ENCODE measurements at regions not wholly inside any gene's neighbourhood (a gene's known extent, or its start where the extent isn't known, plus 50 kb on each side); places are given as distances from the start of the nearest gene placed in this dataset.

DNA sequence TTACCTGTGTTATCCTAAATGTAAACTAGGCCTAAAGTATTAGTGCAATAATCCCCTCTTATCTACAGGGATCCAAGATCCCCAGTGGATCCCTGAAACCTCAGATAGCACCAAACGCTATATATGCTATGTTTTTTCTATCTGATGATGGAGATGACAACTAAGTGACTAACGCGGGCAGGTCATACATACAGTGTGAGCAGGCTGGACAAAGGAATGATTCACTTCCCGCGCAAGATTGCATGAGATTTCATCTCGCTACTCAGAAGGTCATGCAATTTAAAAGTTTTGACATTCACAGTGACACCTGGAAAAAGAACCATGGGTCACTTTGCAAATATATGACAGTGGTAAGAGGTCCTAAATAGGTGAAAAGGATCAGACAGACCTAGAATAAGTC is 875.9 kb downstream of the HACE1 start:
- no peaks in the 10 kb centered on the region for H3K79me2 ChIP-seq (ENCODE audit: insufficient read depth, low read length)
- no peaks in the 10 kb centered on the region for H4K20me1 ChIP-seq (ENCODE audit: low read depth, low read length)
- no peak overlapping the region for H3K27ac ChIP-seq (ENCODE audit: low read depth, low read length)
- H3F3A ChIP-seq (ENCODE audit: insufficient read depth) = no peaks in the 10 kb centered on the region
- no peaks in the 10 kb centered on the region for H3K9me3 ChIP-seq (ENCODE audit: insufficient read depth, low read length)
- no peak overlapping the region for H3K9ac ChIP-seq (ENCODE audit: low read length)
- H3K4me3 ChIP-seq (ENCODE audit: insufficient read depth, low read length, poor library complexity, severe bottlenecking) = no peak overlapping the region
- H3K9me2 ChIP-seq (replicated peaks; ENCODE audit: insufficient read depth, low read length) = no peaks in the 10 kb centered on the region
- H3K4me2 ChIP-seq (ENCODE audit: low read depth, low read length, poor library complexity, severe bottlenecking) = no peak overlapping the region
- no peaks in the 10 kb centered on the region for H3K36me3 ChIP-seq (ENCODE audit: low read length)
- no peak overlapping the region for H2AFZ ChIP-seq (ENCODE audit: low read depth, low read length, severe bottlenecking)
- no peaks in the 10 kb centered on the region for H3K27me3 ChIP-seq (ENCODE audit: low read length)
- TF ChIP-seq EZH2phosphoT487 (conservative IDR thresholded peaks at IDR 0.05; ENCODE audit: low read length) = no peak
- TF ChIP-seq, protein P1, sequence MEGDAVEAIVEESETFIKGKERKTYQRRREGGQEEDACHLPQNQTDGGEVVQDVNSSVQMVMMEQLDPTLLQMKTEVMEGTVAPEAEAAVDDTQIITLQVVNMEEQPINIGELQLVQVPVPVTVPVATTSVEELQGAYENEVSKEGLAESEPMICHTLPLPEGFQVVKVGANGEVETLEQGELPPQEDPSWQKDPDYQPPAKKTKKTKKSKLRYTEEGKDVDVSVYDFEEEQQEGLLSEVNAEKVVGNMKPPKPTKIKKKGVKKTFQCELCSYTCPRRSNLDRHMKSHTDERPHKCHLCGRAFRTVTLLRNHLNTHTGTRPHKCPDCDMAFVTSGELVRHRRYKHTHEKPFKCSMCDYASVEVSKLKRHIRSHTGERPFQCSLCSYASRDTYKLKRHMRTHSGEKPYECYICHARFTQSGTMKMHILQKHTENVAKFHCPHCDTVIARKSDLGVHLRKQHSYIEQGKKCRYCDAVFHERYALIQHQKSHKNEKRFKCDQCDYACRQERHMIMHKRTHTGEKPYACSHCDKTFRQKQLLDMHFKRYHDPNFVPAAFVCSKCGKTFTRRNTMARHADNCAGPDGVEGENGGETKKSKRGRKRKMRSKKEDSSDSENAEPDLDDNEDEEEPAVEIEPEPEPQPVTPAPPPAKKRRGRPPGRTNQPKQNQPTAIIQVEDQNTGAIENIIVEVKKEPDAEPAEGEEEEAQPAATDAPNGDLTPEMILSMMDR (IDR thresholded peaks at IDR 0.05; ENCODE audit: insufficient read depth, low read length, poor library complexity, severe bottlenecking) = no peak

DNA sequence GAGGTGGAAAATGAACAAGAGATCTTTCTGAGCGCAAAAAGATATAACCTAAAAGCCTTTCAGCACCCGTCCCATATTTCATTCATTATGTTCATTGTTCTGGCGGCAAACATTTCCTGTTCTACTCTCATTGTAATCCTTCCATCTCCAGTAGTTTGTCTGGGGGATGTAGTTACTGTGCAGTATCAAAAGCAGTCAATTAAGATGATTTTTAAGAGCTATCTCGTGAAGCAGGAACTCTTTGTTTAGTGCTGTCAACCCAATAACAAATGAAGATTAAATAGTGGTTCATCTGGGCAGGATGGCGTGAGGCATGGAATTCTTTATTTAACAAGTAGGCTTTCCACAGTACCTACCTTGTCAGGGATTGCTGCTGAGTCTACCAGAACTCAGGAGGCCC is 876.7 kb downstream of the HACE1 start:
- Histone ChIP-seq H4K20me1 (ENCODE audit: low read depth, low read length) (no peaks in the 10 kb centered on the region), H3K9ac (ENCODE audit: low read length) (no peak overlapping the region), H3K79me2 (ENCODE audit: insufficient read depth, low read length) (no peaks in the 10 kb centered on the region), H3K27ac (ENCODE audit: low read depth, low read length) (no peak overlapping the region), H3K27me3 (ENCODE audit: low read length) (no peaks in the 10 kb centered on the region), H3F3A (ENCODE audit: insufficient read depth) (no peaks in the 10 kb centered on the region), H3K4me2 (ENCODE audit: low read depth, low read length, poor library complexity, severe bottlenecking) (no peak overlapping the region), H3K36me3 (ENCODE audit: low read length) (no peaks in the 10 kb centered on the region), H3K9me3 (ENCODE audit: insufficient read depth, low read length) (no peaks in the 10 kb centered on the region), H2AFZ (ENCODE audit: low read depth, low read length, severe bottlenecking) (no peak overlapping the region), H3K9me2 (replicated peaks; ENCODE audit: insufficient read depth, low read length) (no peaks in the 10 kb centered on the region), H3K4me3 (ENCODE audit: insufficient read depth, low read length, poor library complexity, severe bottlenecking) (no peak overlapping the region)
- TF ChIP-seq EZH2phosphoT487 (conservative IDR thresholded peaks at IDR 0.05; ENCODE audit: low read length) = no peak
- TF ChIP-seq, protein P1 (IDR thresholded peaks at IDR 0.05; ENCODE audit: insufficient read depth, low read length, poor library complexity, severe bottlenecking) = no peak

DNA sequence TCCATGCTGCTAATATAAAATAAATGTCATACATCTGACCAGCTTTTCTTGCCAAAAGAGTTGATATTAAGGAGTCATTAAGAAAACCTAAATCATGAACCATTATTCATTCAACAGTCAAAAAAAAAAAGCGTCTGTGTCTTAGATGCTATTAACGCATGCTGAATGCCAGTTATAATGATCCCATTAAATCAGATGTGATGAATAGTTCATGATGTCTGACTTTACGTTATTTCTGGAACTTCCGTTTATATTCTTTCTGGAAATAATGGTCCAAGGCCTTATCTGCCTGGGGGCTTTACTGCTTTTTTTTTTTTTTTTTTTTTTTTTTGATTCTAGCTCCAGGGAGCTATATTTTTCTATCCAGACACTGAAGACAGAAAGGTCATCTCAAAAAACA is 877.1 kb downstream of the HACE1 start:
- Histone ChIP-seq H3K4me2 (ENCODE audit: low read depth, low read length, poor library complexity, severe bottlenecking) (no peak overlapping the region), H3K27me3 (ENCODE audit: low read length) (no peaks in the 10 kb centered on the region), H3K9ac (ENCODE audit: low read length) (no peak overlapping the region), H3K27ac (ENCODE audit: low read depth, low read length) (no peak overlapping the region), H3K79me2 (ENCODE audit: insufficient read depth, low read length) (no peaks in the 10 kb centered on the region), H3F3A (ENCODE audit: insufficient read depth) (no peaks in the 10 kb centered on the region), H4K20me1 (ENCODE audit: low read depth, low read length) (no peaks in the 10 kb centered on the region), H3K36me3 (ENCODE audit: low read length) (no peaks in the 10 kb centered on the region), H3K9me3 (ENCODE audit: insufficient read depth, low read length) (no peaks in the 10 kb centered on the region), H3K9me2 (replicated peaks; ENCODE audit: insufficient read depth, low read length) (no peaks in the 10 kb centered on the region), H2AFZ (ENCODE audit: low read depth, low read length, severe bottlenecking) (no peak overlapping the region), H3K4me3 (ENCODE audit: insufficient read depth, low read length, poor library complexity, severe bottlenecking) (no peak overlapping the region)
- TF ChIP-seq, protein P1 (IDR thresholded peaks at IDR 0.05; ENCODE audit: insufficient read depth, low read length, poor library complexity, severe bottlenecking) = no peak
- TF ChIP-seq EZH2phosphoT487 (conservative IDR thresholded peaks at IDR 0.05; ENCODE audit: low read length) = no peak
